Breast epithelium (tissue), 3 donors: ENCODE measurements at regions not wholly inside any gene's neighbourhood (a gene's known extent, or its start where the extent isn't known, plus 50 kb on each side); places are given as distances from the start of the nearest gene placed in this dataset.

Source experiments
- POLR2A ChIP-seq: fragments of 450-650 bp; IDR thresholded peaks from one replicate; pipeline ENCODE4 v1.6.1; 2016; ENCODE audit warnings: antibody characterized with exemption, mild to moderate bottlenecking, moderate library complexity
- TF ChIP-seq, protein P1 (sequence below), 3 donors: fragments of 450-650 bp; IDR thresholded peaks; one replicate each; pipeline ENCODE4 v1.5.1; 2016 to 2017; ENCODE audit warnings: antibody characterized with exemption in 3 of 3, mild to moderate bottlenecking in 3 of 3, moderate library complexity in 3 of 3

DNA sequence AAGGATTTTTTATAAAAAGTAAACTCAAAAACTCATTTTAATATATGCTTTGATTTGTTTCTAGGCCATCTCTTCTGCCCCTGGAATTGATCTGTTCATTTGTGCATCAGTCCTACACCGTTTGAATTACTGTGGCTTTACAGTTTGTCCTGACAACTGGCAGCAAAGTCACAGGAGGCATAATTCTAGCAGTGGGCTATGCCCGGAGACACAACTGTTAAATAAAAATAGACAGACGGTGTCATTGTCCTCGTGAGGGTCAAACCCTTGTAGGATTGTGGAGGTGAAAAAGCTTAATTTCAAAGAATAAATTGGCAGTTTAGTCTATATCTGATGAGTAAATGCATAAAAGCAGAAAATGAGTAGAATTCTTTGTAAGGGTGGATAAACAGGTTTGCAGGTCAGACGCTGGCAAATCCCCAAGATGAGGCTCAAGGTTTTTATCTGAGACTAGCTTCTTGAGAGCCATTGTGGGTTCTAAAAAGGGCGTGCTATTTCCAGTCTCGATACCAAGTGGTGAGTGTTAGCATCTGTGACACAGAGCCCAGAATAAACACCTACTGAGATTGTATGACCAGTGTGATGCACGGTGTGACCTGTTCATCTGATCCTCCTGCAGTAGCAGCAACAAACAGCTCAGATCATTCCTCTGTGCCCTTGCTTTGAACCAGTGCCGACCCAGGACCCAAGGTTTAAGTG is 51.5 kb upstream of the SLCO3A1 start:
- TF ChIP-seq, protein P1, sequence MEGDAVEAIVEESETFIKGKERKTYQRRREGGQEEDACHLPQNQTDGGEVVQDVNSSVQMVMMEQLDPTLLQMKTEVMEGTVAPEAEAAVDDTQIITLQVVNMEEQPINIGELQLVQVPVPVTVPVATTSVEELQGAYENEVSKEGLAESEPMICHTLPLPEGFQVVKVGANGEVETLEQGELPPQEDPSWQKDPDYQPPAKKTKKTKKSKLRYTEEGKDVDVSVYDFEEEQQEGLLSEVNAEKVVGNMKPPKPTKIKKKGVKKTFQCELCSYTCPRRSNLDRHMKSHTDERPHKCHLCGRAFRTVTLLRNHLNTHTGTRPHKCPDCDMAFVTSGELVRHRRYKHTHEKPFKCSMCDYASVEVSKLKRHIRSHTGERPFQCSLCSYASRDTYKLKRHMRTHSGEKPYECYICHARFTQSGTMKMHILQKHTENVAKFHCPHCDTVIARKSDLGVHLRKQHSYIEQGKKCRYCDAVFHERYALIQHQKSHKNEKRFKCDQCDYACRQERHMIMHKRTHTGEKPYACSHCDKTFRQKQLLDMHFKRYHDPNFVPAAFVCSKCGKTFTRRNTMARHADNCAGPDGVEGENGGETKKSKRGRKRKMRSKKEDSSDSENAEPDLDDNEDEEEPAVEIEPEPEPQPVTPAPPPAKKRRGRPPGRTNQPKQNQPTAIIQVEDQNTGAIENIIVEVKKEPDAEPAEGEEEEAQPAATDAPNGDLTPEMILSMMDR (IDR thresholded peaks at IDR 0.05): no peak
- TF ChIP-seq POLR2A: no peak
